IPS-NIHi7 (cell line): ENCODE measurements at regions not wholly inside any gene's neighbourhood (a gene's known extent, or its start where the extent isn't known, plus 50 kb on each side); places are given as distances from the start of the nearest gene placed in this dataset.
A peak's percentile ranks its signal among the peaks of the same experiment; 100 is the strongest.
"Not testable (repeated sequence)": the region's sequence is repeated elsewhere in the genome, so short reads cannot be mapped to it uniquely, and the experiment has no call there.

Experiments
- DNase-seq: peaks from one replicate; pipeline ENCODE4 v3.0.0; 2012; ENCODE audit warnings: mixed read lengths; ENCODE audit errors: extremely low spot score

DNA sequence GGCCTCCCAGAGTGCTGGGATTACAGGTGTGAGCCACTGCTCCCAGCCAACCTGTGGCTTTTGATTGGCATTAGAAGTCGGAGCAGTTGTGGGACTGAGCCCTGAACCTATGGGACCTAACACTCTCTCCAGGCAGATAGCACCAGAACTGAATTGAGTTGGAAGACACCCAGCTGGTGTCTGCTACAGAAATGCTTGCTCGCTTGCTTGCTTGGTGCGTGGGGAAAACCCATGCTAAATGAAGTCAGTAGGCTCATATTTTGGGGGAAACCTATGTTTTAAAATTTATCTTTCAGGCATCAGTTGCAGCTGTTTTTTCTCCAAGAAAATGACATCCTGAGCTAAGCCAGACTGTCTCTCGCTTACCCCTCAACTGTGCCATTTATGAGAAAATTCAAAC, 158.5 kb upstream of the RFC3 start:
- DNase-seq = no peak

DNA sequence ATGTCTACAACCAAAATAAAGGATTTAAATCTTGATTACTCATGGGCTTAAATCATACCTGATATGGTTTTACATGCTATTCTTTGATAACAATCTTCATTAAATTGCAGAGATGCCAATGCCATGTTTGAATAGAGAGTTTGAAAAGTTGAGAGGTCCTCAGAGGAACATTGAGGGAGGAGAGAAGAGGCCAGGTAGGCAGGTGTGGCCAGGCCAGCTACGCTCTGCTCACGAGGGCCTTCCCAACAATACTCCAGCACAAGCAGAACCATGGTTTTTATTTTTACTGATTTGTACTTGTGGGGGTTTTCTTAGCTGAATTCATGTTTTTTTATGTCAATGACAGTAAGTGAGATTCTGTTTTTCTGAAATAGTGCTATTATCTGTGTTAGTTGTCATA, 158.1 kb upstream of the RFC3 start:
- DNase-seq = no peak

DNA sequence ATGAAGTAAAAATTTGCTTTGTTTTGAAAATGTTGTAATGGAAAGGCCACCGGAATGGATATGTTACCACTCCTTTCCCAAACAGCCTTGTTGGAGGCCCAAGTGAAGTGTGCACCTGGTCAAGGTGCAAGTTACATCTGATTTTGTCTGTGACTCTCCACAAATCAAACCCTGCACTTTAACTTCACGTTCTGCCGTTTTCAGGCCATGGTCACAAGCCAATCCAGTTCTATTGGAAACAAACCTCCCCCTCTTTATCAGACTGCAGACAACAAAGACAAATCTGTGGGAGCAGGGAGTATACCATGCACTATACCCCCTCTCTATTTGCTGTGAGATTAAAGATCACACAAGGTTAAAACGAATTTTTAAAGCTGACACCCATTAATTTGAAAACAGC, 155.6 kb upstream of the RFC3 start:
- DNase-seq = no peak

DNA sequence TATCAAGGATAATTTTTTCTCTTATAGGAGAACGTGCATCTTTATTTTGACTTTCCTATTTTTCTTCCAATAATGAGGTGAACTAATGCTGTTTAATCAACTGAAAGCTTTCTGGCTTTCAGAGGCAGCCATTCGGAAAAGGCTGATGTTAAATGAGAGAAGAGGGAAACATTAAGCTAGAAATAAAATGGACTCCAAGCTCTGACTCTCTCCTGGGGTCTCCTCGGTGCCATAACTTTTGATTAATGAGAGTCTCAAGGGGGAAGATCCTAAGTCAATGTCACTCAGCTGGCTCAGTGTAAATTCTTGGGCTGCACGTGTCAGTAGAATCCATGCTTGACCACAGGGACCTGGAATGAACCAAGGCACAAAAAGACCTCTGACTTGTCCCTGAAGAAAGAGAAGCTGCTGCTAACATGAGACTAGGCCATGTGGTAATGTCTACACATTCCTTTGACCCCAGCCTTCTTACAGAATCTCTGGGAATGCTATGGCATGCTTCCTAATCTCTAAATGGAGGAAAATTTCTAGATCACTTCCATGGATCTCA, 152.2 kb upstream of the RFC3 start:
- no peak for DNase-seq

DNA sequence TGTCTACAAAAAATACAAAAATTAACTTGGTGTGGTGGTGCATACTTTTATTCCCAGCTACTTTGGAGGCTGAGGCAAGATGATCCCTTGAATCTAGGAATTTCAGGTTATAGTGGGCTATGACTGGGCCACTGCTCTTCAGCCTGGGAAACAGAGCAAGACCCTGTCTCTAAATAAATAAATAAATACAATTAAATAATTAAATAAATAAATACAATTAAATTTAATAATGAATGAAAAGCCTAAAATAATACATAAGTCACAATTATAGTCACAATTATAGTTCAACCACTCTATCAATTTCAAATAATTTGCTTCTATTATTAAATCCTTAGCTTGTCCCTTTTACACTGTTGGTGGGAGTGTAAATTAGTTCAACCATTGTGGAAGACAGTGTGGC, 146.4 kb upstream of the RFC3 start:
- no peak for DNase-seq

DNA sequence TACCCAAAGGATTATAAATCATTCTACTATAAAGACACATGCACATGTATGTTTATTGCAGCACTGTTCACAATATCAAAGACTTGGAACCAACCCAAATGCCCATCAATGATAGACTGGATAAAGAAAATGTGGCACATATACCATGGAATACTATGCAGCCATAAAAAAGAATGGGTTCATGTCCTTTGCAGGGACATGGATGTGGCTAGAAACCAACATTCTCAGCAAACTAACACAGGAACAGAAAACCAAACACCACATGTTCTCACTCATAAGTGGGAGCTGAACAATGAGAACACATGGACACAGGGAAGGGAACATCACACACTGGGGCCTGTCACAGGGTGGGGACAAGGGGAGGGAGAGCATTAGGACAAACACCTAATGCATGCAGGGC, 145.9 kb upstream of the RFC3 start:
- not testable (repeated sequence) for DNase-seq

DNA sequence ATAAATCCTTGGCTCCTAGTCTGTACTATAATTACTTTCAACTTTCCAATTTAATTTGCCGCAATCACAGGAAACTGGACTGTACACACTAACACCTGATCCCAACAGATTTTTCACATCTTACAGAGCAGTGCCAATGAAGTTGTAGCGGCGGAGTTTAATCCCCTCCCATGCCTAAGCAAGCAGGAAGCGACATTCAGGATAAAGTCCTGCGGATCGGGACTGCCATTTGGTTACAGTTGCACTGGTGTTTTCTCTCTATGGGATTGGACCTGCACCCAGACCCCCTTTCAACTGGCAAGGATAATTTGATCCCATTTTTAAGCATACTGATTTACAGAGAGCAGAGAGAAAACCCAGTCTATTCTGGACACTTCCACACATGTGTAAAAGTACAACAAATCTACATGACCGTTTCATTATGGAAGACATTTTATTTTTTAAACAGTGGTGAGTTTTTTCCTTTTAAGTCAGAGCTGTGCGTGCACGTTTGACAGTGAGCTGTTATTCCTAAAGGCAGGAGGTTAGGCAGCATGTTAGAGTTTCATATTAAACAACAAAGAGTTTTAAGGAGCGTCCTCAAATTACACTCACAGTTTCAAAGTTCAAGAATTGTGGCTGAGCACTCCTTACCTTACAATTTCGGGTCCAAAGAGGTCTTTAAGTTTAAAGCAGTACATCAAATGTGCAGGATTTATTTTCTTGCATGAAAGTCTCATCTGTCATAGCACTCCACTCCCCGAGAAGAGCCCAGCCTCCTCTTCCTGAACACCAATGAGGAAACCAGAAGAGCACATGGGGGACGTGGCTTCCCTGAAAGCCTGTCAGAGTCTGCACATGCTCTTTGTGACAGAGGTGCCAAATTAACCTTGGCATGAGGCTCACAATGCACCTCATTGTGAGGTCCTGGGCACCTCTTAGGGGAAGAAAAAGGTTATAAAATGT, 141.6 kb upstream of the RFC3 start:
- no peak for DNase-seq

DNA sequence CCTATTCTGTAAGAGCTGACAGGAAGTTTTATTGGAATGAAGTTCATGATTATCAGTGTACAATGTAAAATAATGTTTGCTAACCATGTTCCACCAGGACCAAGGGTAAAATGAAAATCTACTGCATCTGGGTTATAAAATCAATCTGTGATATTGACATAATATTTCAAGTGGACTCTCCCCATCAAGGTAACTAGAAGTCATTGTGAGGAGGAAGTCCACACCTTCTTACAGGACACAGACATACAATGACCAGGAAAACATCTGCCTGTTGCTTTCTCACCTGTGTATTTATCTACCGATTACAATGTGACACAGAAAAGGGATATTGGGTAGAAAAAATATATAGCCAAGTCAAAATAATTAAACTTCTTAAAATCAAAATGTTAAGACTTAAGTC, 140.7 kb upstream of the RFC3 start:
- no peak for DNase-seq

DNA sequence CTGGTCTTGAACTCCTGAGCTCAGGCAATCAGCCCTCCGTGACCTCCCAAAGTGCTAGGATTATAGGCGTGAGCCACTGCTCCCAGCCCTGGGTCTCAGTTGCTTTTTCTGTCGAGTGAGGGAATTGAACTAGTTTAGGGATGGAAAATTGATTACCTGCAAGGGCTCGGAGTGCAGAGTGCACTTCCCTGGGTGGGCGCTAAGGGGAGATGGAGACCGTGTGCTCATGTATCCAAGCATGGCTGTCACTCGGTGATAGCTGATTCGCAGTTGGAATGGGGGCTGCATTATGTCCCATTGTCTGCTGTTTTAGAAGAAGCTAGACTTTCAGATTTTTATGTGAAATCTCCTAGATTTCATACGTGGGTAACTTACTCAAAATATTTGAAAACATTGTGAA, 139.9 kb upstream of the RFC3 start:
- no peak for DNase-seq

DNA sequence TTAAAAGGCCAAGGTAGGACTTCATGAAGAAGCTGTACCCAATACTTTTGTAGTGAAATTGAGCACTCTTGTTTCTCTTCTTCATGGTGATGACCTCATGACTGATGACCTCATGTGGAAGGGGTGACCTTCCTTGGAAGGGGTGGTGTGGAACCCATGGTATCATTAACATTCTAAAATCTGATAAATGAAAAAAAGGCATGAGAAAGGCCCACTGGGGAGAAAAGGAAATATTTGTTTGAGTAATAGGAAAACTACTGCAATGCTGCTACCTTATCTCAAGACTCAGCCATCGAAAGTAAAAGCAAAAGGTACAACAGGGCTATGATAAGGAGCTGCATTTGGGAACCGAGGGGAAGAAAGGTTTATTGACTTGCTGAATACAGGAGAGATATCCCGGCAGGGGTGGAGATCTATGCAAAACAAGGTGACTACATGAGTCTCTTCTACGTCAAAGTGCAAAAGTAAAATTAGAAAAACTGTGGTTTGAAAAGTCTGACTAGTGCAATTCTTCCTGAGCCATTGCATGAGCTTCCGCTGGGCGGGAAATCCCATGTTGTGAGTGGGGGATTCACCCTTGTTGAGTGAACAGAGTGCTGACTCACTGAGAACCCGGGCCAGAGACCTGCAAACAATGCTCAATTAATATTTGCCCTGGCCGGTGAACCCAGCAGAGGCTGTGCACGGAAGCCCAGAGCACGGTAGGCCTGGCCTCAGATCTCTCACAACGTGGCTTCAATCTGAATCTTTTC, 138.9 kb upstream of the RFC3 start:
- peak; percentile 27 for DNase-seq

DNA sequence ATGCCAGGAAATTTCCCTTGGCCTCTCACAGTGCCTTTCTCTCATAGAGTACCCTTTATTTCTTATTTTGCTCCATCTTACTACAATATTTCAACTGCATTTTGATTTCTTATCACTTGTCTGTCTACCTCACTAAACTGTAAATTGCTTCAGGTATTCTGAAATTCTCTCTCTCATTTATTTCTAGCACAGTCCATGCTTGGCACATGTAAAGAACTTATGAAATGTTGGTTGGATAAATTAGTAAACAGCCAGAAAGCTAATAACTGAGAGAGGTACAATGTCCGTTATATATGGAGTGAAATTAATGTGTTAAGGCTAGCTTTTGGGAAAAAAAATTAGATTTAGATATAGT, 138.3 kb upstream of the RFC3 start:
- DNase-seq = no peak

DNA sequence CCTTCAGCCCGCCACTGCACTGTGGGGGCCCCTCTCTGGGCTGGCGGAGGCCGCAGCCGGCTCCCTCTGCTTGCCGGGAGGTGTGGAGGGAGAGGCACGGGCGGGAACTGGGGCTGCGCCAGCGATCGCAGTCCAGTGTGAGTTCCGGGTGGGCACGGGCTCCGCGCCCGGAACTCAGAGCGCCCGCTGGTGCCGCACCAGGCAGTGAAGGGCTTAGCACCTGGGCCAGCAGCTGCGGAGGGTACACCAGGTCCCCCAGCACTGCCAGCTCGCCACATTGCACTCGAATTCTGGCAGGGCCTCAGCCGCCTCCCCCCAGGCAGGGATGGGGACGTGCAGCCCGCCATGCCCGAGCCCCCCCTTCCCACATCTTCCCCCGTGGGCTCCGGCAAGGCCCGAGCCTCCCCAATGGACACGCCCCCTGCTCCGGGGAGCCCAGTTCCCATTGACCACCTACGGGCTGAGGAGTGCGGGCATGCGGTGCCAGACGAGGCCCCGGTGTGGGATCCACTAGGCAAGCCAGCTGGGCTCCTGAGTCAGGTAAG, 135.9 kb upstream of the RFC3 start:
- DNase-seq = no peak

DNA sequence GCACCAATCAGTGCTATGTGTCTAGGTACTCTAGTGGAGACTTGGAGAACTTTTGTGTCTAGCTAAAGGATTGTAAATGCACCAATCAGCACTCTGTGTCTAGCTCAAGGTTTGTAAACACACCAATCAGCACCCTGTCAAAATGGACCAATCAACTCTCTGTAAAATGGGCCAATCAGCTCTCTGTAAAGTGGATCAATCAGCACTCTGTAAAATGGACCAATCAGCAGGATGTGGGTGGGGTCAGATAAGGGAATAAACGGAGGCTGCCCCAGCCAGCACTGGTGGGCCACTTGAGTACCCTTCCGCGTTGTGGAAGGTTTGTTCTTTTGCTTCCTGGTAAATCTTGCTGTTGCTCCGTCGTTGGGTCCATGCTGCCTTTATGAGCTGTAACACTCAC, 135.3 kb upstream of the RFC3 start:
- not testable (repeated sequence) for DNase-seq

DNA sequence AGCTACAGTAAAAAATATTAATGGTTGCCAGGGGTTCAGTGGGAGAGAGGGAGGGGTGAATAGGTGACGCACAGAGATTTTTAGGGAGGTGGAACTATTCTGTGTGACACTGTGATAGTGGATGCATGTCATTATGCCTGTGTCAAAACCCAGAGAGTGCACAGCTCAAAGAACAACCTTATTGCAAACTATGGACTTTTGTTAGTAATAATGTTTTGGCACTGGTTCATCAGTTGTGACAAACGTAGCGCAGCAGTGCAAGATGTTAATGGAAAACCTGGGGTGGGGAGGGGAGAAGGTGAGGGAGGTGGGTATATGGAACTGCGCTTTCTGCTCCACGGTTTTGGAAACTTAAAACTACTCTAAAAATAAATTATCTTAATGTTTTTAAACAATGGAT, 134.6 kb upstream of the RFC3 start:
- DNase-seq = no peak

DNA sequence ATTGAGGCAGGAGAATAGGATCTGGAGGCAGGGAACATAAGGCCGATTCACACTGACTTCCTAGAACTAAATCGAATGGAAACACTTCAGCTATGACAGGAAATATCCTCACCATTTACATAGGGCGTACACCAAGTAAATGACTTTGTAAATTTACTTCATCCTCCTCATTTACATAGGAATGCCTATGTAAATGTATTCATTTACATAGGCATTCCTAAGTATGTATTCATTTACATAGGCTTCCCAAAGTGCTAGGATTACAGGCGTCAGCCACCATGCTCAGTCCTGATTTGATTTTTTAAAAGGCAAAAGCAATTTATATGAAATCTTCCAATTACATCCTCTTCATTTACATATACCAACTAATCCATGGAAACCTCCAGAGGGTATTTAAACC, 133.1 kb upstream of the RFC3 start:
- no peak for DNase-seq

DNA sequence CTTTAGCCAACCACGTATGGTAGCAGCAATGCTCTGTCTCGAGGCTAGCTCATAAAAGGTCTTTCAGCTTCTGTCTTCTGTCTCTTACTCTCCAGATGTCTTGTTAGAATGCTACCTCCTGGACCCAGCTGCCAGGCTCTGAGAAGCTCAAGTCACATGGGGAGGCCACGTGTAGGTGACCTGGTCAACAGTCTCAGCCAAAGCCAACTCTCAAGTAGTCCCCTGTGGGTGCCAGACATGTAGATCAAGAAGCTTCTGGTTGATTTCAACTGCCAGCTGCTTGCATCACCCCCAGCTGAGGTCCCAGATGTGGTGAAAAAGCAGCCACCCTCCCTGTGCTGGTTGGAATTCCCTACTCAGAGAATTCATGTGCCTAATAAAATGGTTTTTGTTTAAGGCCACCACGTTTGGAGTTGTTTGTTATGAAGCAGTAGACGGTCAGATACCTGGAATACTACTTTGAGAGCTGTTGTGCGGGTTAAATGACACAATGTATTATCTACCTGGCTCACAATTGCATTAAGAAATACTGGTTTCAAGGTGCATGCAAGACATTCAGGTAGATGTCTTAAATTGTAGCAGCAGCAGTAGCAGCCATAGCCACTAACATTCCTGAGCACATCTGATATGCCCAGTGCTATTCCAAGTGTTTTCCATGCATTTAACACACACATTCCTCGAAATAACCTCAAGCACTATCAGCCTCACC, 131.0 kb upstream of the RFC3 start:
- no peak for DNase-seq

DNA sequence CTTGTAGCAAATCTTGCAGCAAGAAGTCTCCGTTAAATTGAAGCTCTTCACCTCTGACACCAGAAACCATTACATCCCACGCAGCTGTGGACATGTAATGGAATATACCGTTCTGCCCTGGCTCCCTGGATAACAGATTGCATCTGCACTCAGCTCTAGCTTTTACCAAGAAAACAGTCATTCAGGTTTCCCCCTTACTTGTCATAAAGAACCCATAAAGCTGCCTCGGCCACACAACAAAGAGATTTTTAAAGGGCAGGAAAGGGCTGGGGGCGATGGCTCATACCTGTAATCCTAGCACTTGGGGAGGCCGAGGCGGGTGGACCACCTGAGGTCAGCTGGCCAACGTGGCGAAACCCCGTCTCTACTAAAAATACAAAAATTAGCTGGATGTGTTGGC, 127.6 kb upstream of the RFC3 start:
- DNase-seq = no peak

DNA sequence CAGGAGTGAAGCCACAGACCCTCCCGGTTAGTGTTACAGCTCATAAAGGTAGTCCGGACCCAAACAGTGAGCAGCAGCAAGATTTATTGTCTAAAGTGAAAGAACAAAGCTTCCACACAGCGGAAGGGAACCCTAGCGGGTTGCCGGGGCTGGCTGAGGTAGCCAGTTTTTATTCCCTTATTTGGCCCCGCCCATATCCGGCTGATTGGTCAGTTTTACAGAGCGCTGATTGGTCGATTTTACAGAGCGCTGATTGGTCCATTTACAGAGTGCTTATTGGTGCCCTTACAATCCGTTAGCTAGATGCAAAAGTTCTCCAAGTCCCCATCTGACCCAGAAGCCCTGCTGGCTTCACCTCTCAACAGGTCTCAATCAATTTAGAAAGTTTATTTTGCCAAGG, 126.0 kb upstream of the RFC3 start:
- DNase-seq = no peak

DNA sequence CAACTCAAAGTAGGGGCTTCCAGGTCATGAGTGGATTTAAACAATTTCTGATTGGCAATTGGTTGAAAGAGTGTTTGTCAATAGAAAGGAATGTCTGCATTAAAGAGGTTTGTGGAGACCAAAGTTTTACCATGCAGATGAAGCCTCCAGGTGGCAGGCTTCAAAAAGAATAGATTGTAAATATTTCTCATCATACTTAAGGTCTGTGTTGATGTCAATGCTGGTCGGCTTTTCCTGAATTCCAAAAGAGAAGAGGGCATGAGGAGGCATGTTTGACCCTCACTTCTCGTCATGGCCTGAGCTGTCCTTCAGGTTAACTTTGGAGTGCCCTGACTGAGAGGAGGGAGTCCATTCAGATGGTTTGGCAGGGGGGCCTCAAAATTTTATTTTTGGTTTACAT, 125.4 kb upstream of the RFC3 start:
- DNase-seq = no peak

DNA sequence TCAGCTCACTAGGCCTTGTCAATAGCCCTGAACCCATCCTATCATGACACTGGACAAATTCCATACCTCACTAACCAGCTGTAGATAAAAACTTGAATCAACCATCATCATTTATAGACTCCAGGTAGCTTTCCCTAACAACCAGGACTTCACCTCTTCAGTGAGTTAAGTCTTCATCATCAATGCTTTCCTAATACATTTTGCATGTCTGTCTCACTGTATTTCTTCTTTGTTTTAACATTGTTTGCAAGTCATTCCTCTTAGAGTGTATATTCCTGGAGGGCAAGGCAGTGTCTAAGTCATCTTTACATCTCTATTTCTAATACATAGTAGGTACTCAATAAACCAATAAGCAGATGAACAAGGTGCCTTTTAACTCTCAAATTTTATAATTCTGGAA, 123.4 kb upstream of the RFC3 start:
- DNase-seq = no peak

DNA sequence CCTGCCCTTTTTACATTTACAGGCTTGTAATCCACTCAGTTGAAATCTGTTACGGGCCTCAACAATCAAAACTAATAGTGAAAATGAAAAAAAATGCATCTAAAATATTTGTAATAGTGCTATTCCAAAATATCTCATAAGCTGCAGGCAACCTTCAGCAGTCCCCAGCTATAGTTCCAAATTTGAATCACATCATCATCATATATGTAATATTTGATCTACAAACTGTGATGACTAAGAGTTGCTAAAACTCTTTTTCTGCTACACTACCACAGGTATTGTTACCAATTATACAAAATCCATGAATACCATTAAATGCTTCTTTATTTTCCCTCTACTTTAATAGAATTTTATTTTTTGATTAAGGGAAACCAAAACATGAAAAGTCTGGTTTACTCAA, 121.4 kb upstream of the RFC3 start:
- no peak for DNase-seq

DNA sequence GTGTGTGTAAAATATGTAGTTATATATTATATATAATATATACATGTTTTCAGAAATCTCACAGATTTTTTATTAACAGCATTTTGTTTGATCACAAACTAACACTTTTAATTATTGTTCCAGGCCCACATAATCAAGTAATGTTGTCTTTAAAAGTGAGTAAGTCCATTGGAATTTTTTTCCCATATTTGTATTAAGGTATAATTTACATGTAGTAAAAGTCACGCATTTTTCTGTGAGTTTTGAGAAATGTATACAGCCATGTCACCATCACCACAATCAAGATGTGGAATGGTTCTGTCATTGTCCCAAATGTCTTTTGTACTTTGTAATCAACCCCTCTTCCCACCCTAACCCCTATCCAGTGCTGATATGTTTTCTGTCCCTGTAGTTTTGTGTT, 120.0 kb upstream of the RFC3 start:
- no peak for DNase-seq
